ENCODE measurements at regions not wholly inside any gene's neighbourhood (a gene's known extent, or its start where the extent isn't known, plus 50 kb on each side); places are given as distances from the start of the nearest gene placed in this dataset.

DNA sequence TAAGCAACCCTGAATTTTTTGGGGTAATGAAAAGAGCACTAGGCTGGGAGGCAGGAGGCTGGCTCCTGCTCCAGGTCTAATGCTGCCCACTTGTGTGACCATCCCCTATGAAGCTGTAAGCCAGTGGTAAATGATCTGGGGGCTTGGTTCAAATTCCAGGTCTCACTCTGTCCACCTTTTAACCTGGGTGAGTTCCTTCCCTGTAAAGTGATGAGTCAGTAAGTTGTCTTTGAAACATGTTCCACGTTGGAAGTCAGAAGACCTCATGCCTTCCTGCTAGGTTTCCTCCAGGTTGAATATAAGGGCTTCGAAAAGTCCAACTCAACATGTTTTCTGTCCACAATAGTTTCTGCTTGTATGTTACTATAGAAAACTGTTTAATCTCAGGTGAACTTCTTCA lies 160.9 kb upstream of the MYT1L start:
- Histone ChIP-seq H3K4me1 (ENCODE audit: control insufficient read depth in 1 of 2, insufficient read depth in 2 of 2, low read depth in 1 of 2, low read length in 1 of 2) (no peaks in the 10 kb centered on the region), H4K20me1 (ENCODE audit: insufficient read depth) (no peaks in the 10 kb centered on the region)
- POLR2A ChIA-PET = no interaction called here

More for the DNA sequence above, 160.9 kb upstream of the MYT1L start:
- H3K9me2 ChIP-seq = no peaks in the 10 kb centered on the region
- no peak for DNase-seq
- H3K9ac ChIP-seq = no peak overlapping the region
- TF ChIP-seq, protein P1, sequence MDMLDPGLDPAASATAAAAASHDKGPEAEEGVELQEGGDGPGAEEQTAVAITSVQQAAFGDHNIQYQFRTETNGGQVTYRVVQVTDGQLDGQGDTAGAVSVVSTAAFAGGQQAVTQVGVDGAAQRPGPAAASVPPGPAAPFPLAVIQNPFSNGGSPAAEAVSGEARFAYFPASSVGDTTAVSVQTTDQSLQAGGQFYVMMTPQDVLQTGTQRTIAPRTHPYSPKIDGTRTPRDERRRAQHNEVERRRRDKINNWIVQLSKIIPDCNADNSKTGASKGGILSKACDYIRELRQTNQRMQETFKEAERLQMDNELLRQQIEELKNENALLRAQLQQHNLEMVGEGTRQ (IDR thresholded peaks at IDR 0.05; ENCODE audit: borderline replicate concordance, low read depth, low read length) = no peak
- TF ChIP-seq, protein P2, sequence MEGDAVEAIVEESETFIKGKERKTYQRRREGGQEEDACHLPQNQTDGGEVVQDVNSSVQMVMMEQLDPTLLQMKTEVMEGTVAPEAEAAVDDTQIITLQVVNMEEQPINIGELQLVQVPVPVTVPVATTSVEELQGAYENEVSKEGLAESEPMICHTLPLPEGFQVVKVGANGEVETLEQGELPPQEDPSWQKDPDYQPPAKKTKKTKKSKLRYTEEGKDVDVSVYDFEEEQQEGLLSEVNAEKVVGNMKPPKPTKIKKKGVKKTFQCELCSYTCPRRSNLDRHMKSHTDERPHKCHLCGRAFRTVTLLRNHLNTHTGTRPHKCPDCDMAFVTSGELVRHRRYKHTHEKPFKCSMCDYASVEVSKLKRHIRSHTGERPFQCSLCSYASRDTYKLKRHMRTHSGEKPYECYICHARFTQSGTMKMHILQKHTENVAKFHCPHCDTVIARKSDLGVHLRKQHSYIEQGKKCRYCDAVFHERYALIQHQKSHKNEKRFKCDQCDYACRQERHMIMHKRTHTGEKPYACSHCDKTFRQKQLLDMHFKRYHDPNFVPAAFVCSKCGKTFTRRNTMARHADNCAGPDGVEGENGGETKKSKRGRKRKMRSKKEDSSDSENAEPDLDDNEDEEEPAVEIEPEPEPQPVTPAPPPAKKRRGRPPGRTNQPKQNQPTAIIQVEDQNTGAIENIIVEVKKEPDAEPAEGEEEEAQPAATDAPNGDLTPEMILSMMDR (IDR thresholded peaks at IDR 0.05) = no peak
- no peak for TF ChIP-seq SMC3 (IDR thresholded peaks at IDR 0.05; ENCODE audit: low read depth, low read length)
- TF ChIP-seq FOXJ3 (CRISPR knock-in tag; IDR thresholded peaks at IDR 0.05) = no peak
- no peak for TF ChIP-seq ELF1 (IDR thresholded peaks at IDR 0.05)
- TF ChIP-seq MXI1 (IDR thresholded peaks at IDR 0.05; ENCODE audit: low read depth, low read length) = no peak
- TF ChIP-seq EZH2phosphoT487 (IDR thresholded peaks at IDR 0.05; ENCODE audit: borderline replicate concordance, low read depth) = no peak
- TF ChIP-seq RXRA (IDR thresholded peaks at IDR 0.05; ENCODE audit: borderline replicate concordance, low read depth) = no peak
- TF ChIP-seq, protein P3, sequence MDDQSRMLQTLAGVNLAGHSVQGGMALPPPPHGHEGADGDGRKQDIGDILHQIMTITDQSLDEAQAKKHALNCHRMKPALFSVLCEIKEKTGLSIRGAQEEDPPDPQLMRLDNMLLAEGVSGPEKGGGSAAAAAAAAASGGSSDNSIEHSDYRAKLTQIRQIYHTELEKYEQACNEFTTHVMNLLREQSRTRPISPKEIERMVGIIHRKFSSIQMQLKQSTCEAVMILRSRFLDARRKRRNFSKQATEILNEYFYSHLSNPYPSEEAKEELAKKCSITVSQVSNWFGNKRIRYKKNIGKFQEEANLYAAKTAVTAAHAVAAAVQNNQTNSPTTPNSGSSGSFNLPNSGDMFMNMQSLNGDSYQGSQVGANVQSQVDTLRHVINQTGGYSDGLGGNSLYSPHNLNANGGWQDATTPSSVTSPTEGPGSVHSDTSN (IDR thresholded peaks at IDR 0.05) = no peak
- TF ChIP-seq CHD2 (IDR thresholded peaks at IDR 0.05; ENCODE audit: low read length, partially characterized antibody) = no peak
- no peak for TF ChIP-seq RAD21 (IDR thresholded peaks at IDR 0.05; ENCODE audit: low read length)
- TF ChIP-seq TEAD4 (IDR thresholded peaks at IDR 0.05; ENCODE audit: borderline replicate concordance, insufficient read depth) = no peak
- no peak for TF ChIP-seq IRF3 (IDR thresholded peaks at IDR 0.05; ENCODE audit: low read depth, low read length)
- no peak for TF ChIP-seq EP300 (IDR thresholded peaks at IDR 0.05; ENCODE audit: borderline replicate concordance in 1 of 2, low read depth in 1 of 2, low read length in 1 of 2)
- no peaks in the 10 kb centered on the region for H3F3A ChIP-seq (replicated peaks; ENCODE audit: insufficient read depth)
- 16% methylated on average over 2 of the region's 2 CpGs for whole genome bisulfite sequencing (ENCODE audit: low lambda C conversion rate)
- no peaks in the 10 kb centered on the region for H3K79me2 ChIP-seq (ENCODE audit: insufficient read depth)
- no peaks in the 10 kb centered on the region for H3K36me3 ChIP-seq (replicated peaks in 1 of 2; ENCODE audit: control insufficient read depth in 1 of 2, insufficient read depth in 2 of 2, low read length in 1 of 2)
- no peaks in the 10 kb centered on the region for H3K9me3 ChIP-seq
- H3K27me3 ChIP-seq (ENCODE audit: insufficient read depth) = no peaks in the 10 kb centered on the region
- H3K27ac ChIP-seq (ENCODE audit: low read depth in 2 of 2, low read length in 1 of 2) = no peak overlapping the region
- CTCF ChIA-PET = no interaction called here
- no peak overlapping the region for H2AFZ ChIP-seq (ENCODE audit: low read depth)
- no peak overlapping the region for H3K4me2 ChIP-seq
- no peak overlapping the region for H3K4me3 ChIP-seq (ENCODE audit: low read depth in 2 of 2, low read length in 1 of 2)
